COLO668 (cell line): ENCODE measurements at regions not wholly inside any gene's neighbourhood (a gene's known extent, or its start where the extent isn't known, plus 50 kb on each side); places are given as distances from the start of the nearest gene placed in this dataset.
"Not testable (repeated sequence)": the region's sequence is repeated elsewhere in the genome, so short reads cannot be mapped to it uniquely, and the experiment has no call there.

Experiments
- DNase-seq: peaks from one replicate; lab custom pipeline; 2025; ENCODE audit not compliant: unreplicated experiment; lab: John Stamatoyannopoulos, UW

GRCh38 chr18:55687106-55687505, 99.1 kb upstream of the TCF4 start:
- DNase-seq = no peak

GRCh38 chr18:55685638-55686037, 97.6 kb upstream of the TCF4 start:
- DNase-seq = no peak

- no peak for DNase-seq
These were observed 84.8 kb upstream of the TCF4 start for GRCh38 chr18:55672574-55673361.

GRCh38 chr18:55665506-55665905, 77.5 kb upstream of the TCF4 start:
- no peak for DNase-seq

- not testable (repeated sequence) for DNase-seq
These were observed 76.9 kb upstream of the TCF4 start for GRCh38 chr18:55664758-55665400.

GRCh38 chr18:55663891-55664290, 75.9 kb upstream of the TCF4 start:
- no peak for DNase-seq

- DNase-seq = no peak
These were observed 70.6 kb upstream of the TCF4 start for GRCh38 chr18:55658598-55658997.

GRCh38 chr18:55657572-55658331, 69.8 kb upstream of the TCF4 start:
- DNase-seq = no peak

- no peak for DNase-seq
These were observed 67.0 kb upstream of the TCF4 start for GRCh38 chr18:55654986-55655385.

GRCh38 chr18:55651236-55651635, 63.2 kb upstream of the TCF4 start:
- no peak for DNase-seq

GRCh38 chr18:55650363-55650870, 62.4 kb upstream of the TCF4 start:
- no peak for DNase-seq

- DNase-seq = no peak
These were observed 59.3 kb upstream of the TCF4 start for GRCh38 chr18:55647331-55647730.

GRCh38 chr18:55642191-55642590, 54.2 kb upstream of the TCF4 start:
- no peak for DNase-seq

- DNase-seq = no peak
These were observed 53.5 kb upstream of the TCF4 start for GRCh38 chr18:55641486-55641885.
